Mammary epithelial cell (primary cell): ENCODE measurements at regions not wholly inside any gene's neighbourhood (a gene's known extent, or its start where the extent isn't known, plus 50 kb on each side); places are given as distances from the start of the nearest gene placed in this dataset.

Experiments
- EZH2 ChIP-seq: IDR thresholded peaks from 2 replicates; pipeline ENCODE4 v1.6.1; 2012; ENCODE audit warnings: low read length, inconsistent platforms, borderline replicate concordance
- TF ChIP-seq, protein P1 (sequence below), 2 donors: IDR thresholded peaks in 1 of 2; conservative IDR thresholded peaks in 1 of 2; 2 replicates each; pipeline ENCODE4 v1.5.1; 2011 to 2012; ENCODE audit warnings: inconsistent platforms in 2 of 2, low read length in 2 of 2, mild to moderate bottlenecking in 2 of 2, control low read depth in 1 of 2, low read depth in 1 of 2; ENCODE audit not compliant: insufficient read depth in 1 of 2; ENCODE audit errors: extremely low read depth in 1 of 2

DNA sequence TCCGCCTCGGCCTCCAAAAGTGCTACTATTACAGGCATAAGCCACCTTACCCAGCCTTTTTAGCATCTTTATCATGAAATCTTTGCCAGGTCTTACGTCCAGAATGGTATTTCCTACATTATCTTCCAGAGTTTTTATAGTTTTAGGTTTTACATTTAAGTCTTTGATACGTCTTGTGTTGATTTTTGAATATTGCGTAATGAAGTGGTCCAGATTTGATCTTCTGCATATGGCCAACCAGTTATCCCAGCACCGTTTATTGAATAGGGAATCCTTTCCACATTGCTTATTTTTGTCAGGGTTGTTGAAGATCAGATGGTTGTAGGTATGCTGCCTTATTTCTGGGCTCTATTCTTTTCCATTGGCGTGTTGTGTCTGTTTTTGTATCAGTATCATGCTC, 349.6 kb downstream of the KCTD8 start:
- TF ChIP-seq, protein P1, sequence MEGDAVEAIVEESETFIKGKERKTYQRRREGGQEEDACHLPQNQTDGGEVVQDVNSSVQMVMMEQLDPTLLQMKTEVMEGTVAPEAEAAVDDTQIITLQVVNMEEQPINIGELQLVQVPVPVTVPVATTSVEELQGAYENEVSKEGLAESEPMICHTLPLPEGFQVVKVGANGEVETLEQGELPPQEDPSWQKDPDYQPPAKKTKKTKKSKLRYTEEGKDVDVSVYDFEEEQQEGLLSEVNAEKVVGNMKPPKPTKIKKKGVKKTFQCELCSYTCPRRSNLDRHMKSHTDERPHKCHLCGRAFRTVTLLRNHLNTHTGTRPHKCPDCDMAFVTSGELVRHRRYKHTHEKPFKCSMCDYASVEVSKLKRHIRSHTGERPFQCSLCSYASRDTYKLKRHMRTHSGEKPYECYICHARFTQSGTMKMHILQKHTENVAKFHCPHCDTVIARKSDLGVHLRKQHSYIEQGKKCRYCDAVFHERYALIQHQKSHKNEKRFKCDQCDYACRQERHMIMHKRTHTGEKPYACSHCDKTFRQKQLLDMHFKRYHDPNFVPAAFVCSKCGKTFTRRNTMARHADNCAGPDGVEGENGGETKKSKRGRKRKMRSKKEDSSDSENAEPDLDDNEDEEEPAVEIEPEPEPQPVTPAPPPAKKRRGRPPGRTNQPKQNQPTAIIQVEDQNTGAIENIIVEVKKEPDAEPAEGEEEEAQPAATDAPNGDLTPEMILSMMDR (conservative IDR thresholded peaks at IDR 0.05 in 1 of 2, IDR thresholded peaks at IDR 0.05 in 1 of 2; ENCODE audit: extremely low read depth in 1 of 2, insufficient read depth in 1 of 2, low read depth in 1 of 2, low read length in 2 of 2), result no peak
- TF ChIP-seq EZH2, result no peak
